Type B pancreatic cell (in vitro differentiated cells): ENCODE measurements at regions not wholly inside any gene's neighbourhood (a gene's known extent, or its start where the extent isn't known, plus 50 kb on each side); places are given as distances from the start of the nearest gene placed in this dataset.

Experiments
- DNase-seq: peaks from one replicate; pipeline ENCODE4 v3.0.0; 2021; ENCODE audit warnings: mixed read lengths; ENCODE audit not compliant: unreplicated experiment; ENCODE audit errors: extremely low spot score
- H3K27ac Mint-ChIP-seq: 2 replicates; pipeline ENCODE4 v1.8.0; 2021; ENCODE audit warnings: mild to moderate bottlenecking, mixed read lengths
- H3K27me3 Mint-ChIP-seq: 2 replicates; pipeline ENCODE4 v1.8.0; 2021; ENCODE audit warnings: mixed read lengths
- H3K36me3 Mint-ChIP-seq: 2 replicates; pipeline ENCODE4 v1.8.0; 2021; ENCODE audit warnings: mixed read lengths
- H3K4me1 Mint-ChIP-seq: one replicate; pipeline ENCODE4 v1.8.0; 2021; ENCODE audit warnings: mixed read lengths; ENCODE audit not compliant: unreplicated experiment
- H3K4me3 Mint-ChIP-seq: 2 replicates; pipeline ENCODE4 v1.8.0; 2021; ENCODE audit warnings: mild to moderate bottlenecking, mixed read lengths
- H3K9me3 Mint-ChIP-seq: 2 replicates; pipeline ENCODE4 v1.8.0; 2021; ENCODE audit warnings: mixed read lengths
- TF ChIP-seq, protein P1 (sequence below): fragments of 200-600 bp; sonication (generic); conservative IDR thresholded peaks from 2 replicates; pipeline ENCODE4 v1.5.0; 2021; ENCODE audit warnings: antibody characterized with exemption, mild to moderate bottlenecking

DNA sequence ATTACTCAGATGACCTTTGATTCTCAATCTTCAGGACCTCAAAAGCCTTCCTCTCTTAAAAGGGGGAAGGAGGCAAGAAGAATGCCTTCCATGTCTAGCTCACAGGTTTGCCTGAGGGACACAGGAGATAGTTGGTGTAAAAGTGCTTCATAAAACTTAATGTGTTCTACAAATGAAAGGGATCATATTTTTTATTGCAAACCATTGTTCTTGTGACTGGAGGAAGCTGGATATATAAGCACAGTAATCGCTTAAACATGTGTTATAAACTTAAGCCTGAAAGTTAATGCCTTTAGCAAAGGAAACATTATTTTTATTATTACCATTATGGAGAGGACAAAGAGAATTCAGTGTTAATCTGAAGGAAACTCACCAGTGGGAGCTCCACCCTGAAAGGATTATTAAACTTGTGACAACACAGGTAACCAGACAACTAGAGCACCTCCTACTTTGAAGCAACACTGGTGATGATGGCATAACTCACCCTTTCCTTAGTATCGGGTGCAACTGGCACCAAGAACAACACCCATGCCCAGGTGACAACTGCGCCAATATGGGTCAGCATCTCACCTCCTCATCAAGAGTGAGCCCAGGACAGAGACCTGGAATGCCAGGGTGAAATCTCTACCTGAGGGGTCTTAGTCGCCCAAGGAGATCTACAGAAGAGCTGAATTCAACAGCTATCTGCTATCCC lies 288.7 kb upstream of the PRDM1 start:
- Mint-ChIP-seq H3K4me1 (peaks cover 40% of the 10 kb centered on the region), H3K4me3 (no peak overlapping the region), H3K27ac (no peak overlapping the region), H3K36me3 (no peaks in the 10 kb centered on the region), H3K27me3 (peaks cover 5% of the 10 kb centered on the region), H3K9me3 (no peaks in the 10 kb centered on the region)
- DNase-seq, result no peak
- TF ChIP-seq, protein P1, sequence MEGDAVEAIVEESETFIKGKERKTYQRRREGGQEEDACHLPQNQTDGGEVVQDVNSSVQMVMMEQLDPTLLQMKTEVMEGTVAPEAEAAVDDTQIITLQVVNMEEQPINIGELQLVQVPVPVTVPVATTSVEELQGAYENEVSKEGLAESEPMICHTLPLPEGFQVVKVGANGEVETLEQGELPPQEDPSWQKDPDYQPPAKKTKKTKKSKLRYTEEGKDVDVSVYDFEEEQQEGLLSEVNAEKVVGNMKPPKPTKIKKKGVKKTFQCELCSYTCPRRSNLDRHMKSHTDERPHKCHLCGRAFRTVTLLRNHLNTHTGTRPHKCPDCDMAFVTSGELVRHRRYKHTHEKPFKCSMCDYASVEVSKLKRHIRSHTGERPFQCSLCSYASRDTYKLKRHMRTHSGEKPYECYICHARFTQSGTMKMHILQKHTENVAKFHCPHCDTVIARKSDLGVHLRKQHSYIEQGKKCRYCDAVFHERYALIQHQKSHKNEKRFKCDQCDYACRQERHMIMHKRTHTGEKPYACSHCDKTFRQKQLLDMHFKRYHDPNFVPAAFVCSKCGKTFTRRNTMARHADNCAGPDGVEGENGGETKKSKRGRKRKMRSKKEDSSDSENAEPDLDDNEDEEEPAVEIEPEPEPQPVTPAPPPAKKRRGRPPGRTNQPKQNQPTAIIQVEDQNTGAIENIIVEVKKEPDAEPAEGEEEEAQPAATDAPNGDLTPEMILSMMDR, result no peak

DNA sequence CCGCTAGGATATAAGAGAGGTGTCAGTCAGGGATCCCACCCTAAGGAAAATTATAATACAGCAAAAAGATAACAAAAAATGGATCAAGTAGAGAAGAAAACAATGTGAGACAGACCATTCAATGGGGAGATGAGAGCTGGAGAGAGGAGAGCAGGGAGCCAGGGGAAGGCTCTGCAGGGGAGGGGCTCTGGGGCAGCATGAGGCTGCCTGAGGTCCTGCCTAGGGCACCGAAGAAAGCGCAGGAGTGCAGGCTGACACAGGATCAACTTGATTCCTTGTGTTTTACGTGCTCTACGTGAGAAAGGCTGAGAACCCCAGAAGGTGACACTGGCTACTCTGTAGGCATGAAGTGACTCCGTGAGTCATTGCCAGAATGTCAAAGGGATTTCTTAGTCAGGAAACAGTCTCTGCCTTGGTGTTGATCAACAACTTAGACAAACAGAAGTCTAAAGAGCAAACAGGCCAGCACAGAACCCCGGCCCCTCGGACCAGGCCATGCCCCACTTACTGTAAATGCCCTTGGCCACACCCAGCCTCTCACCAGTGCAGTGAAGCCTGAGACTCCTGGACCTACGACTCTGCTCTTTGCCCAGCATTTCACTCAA lies 290.1 kb upstream of the PRDM1 start:
- no peak overlapping the region for H3K27ac Mint-ChIP-seq
- TF ChIP-seq, protein P1, result no peak
- H3K36me3 Mint-ChIP-seq, result no peaks in the 10 kb centered on the region
- DNase-seq, result no peak
- H3K4me3 Mint-ChIP-seq, result no peak overlapping the region
- no peaks in the 10 kb centered on the region for H3K9me3 Mint-ChIP-seq
- peaks cover 5% of the 10 kb centered on the region for H3K27me3 Mint-ChIP-seq
- peaks cover 51% of the 10 kb centered on the region for H3K4me1 Mint-ChIP-seq

DNA sequence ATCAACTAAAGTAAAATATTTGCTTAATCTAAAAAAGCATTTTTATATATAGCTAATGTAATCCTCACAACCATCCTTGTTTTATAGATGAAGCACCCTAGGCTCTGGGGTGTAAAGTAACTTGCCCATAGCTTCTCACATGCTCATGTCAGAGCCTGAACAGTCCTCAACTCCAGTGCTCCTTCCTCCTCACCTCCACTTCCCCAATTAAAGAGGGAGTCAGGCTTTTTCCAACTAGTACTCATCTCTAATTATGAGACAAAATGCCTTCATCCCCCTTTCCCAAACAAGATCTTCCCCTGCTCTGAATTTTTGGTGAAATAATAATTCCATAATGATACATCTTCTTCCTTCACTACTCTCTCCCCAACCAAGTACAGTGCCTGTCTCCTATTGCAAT lies 290.8 kb upstream of the PRDM1 start:
- Mint-ChIP-seq H3K4me1 (peaks cover 52% of the 10 kb centered on the region), H3K27me3 (no peaks in the 10 kb centered on the region), H3K9me3 (no peaks in the 10 kb centered on the region), H3K27ac (no peak overlapping the region), H3K4me3 (no peak overlapping the region), H3K36me3 (no peaks in the 10 kb centered on the region)
- TF ChIP-seq, protein P1, result no peak
- no peak for DNase-seq

DNA sequence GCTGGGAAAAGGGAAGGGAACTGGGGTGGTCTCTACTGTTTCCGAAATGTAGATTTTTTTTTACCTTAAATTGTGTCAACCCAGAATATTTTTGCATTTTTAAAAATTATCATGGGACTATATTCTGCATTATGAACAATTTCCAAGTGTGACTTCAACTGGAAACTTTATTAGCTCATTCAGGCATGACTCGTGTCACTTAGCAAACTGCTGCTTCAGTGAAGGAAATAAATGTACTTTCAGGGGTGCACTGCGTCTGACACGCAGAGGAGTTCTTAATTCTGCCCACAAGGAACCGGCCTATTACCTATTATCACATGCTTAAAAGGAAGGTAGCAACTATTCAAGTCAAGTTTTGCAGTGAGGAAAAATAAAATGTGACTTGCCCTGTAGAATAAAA lies 291.3 kb upstream of the PRDM1 start:
- peaks cover 52% of the 10 kb centered on the region for H3K4me1 Mint-ChIP-seq
- H3K27me3 Mint-ChIP-seq, result no peaks in the 10 kb centered on the region
- TF ChIP-seq, protein P1, result no peak
- no peak overlapping the region for H3K4me3 Mint-ChIP-seq
- H3K36me3 Mint-ChIP-seq, result no peaks in the 10 kb centered on the region
- H3K9me3 Mint-ChIP-seq, result no peaks in the 10 kb centered on the region
- DNase-seq, result no peak
- H3K27ac Mint-ChIP-seq, result no peak overlapping the region

DNA sequence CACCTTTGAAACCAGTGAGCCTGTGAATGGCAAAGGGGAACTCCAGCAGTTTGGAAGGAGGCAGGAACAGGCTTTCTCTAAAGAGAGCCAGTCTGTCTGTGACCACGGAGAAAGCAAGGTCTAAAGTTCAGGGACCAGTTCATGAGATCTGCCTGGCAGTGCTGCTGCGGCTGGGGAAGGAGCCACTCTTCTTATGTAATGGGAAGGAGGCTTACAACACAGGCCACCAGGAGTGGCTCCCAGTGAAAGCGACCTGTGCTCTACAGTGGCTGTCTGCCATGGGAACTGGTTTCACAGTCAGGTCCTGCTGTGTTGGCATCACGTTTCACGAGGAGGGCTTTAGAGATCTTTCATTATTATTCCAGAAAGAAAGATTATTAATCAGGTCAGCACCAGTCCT lies 291.9 kb upstream of the PRDM1 start:
- no peak for DNase-seq
- H3K4me3 Mint-ChIP-seq, result no peak overlapping the region
- no peaks in the 10 kb centered on the region for H3K9me3 Mint-ChIP-seq
- TF ChIP-seq, protein P1, result no peak
- H3K27ac Mint-ChIP-seq, result no peak overlapping the region
- H3K27me3 Mint-ChIP-seq, result no peaks in the 10 kb centered on the region
- H3K36me3 Mint-ChIP-seq, result no peaks in the 10 kb centered on the region
- H3K4me1 Mint-ChIP-seq, result peaks cover 52% of the 10 kb centered on the region
